ENCODE measurements at regions not wholly inside any gene's neighbourhood (a gene's known extent, or its start where the extent isn't known, plus 50 kb on each side); places are given as distances from the start of the nearest gene placed in this dataset.

DNA sequence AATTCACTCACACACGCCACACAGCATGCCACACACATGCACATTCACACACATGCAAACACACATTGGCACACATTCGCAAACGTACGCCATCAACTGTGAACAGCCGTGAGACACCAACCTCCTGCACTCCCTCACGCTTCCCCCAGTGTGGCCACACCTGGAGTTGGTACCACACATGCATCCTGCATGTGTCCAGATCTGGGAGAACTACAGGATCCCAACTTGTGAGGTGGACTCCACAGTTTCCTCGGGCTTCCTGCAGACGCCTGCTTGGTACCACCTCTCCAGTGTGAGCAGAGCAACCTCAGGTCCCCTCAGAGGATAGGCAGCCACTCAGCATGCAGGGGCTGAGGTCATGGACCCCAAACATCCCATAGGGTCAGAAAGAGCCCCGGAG, 239.0 kb downstream of the EIPR1 start:
- DNase-seq (ENCODE audit: low spot score in 2 of 2) (no peak), FAIRE-seq (no peak)

DNA sequence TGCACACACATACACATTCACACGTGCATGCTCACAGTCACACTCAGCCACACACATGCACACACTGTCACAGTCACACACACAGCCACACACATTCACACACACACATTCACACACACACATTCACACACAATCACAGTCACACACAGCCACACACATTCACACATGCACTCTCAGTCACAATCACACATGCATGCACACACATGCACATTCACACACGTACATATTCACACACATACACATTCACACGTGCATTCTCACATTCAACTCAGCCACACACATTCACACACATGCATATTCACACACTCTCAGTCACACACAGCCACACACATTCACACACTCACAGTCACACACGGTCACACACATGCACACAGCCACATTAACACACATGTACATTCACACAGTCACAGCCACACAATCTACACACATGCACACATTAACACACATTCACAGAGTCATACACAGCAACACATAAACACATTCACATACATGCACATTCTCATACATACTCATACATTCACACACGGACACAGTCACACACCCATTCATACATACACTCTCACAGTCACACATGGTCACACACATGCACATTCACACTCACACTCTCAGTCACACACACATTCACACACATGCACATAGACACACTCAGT, 239.8 kb downstream of the EIPR1 start:
- FAIRE-seq: no peak
- DNase-seq (ENCODE audit: low spot score in 2 of 2): no peak

DNA sequence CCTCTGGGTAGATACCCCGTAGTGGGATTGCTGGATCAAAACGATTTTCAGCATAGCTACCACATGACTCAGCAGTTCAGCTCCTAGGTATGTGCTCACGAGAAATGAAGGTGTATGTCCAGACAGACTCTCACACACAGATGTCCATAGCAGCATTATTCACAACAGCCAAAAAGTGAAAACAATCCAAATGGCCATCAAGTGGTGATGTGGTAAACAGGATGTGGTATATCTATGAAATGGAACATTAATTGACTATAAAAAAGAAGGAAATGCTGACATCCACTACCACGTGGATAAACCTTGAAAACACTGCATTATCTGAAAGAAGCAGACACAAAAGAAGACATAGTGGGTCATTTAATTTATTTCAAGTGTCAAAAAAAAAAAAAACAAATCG, 241.9 kb downstream of the EIPR1 start:
- DNase-seq (ENCODE audit: low spot score in 2 of 2): no peak
- FAIRE-seq: no peak

DNA sequence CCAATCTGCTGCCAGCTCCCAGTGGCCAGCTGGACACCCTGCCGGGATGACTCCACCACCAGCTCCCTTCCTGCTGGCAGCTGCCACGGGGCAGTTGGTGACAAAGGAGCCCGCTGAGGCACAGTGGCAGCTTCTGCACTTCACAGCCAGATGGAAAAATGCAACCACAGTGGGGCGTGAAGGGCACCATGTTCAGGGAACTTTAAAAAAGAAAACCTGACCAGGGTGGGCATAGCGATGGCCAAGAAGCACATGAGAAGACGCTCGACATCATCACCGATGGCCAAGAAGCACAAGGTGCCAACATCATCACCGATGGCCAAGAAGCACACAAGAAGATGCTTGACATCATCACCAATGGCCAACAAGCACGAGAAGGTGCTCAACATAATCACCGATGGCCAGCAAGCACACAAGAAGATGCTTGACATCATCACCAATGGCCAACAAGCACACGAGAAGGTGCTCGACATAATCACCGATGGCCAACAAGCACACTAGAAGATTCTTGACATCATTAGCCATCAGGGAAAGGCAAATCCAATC, 243.5 kb downstream of the EIPR1 start:
- DNase-seq (ENCODE audit: low spot score in 2 of 2) (no peak), FAIRE-seq (no peak)

DNA sequence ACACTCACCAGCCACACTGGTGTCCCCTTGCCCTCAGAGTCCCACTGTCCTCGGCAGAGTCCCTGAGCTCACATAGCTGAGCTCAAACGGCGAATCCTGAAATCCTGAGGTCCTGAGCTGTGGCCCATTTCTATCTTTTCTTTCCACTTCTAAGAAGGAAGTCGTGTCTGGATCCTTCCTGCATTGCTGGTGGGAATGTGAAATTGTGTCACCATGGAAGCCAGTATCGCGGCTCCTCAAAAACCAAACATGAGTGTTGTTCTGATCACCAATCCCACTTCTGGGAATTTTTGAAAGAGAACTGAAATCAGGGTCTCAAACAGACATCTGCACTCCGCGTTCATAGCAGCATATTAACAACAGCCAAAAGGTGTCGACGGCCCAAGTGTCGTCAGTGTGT, 244.7 kb downstream of the EIPR1 start:
- FAIRE-seq: no peak

DNA sequence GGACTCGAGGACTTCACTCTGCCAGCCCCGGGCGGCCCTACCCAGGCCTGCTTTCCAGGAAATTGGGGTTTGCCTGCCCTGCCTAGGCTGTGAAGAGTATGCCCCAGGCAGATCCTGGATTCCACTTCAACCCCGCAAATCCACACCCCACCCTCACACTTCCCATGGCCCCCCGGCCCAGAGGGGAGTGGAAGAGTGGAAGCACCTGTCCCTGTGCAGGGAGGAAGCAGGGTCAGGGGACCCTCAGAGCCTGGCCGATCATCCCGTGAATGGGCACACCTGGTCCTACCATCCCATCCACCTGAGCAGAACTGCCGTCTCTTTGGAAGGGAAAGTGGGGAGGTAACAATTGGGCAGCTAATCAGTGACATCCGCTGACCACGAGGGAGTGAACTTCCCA, 245.2 kb downstream of the EIPR1 start:
- FAIRE-seq (no peak), DNase-seq (ENCODE audit: low spot score in 2 of 2) (no peak)

More for the DNA sequence above, 244.7 kb downstream of the EIPR1 start:
- no peak for DNase-seq (ENCODE audit: low spot score in 2 of 2)

DNA sequence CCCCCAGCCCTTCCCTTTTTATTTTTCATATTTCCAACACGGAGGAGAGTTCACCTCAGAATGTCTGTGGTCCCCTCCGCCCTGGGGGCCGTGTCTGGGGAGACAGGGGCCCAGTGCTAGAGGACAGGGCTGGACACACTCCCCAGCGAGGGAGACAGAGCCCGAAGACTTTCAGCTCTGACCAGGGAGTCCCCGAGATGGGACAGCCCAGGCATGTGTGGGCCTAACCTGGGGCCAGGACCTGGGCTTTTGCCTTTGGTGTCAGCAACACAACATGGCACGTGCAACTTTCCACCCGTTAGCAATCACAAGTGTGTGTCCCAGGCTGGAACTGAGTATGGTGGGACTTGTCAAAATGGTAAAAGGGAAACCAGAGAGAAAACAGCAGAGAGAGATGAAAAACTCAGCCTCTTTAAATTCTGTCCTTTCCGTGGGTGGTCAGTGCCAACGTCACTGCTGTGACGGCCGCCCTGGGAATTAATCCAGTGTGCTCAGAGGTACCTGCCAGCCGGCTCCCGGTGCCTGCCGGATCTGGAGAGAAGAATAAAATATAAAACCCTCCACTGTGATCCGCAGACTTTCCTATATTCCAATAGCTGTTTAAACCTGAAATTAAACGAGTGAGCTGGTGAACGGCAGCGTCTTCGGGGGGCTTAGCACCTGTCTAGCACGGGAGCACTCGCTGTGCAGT, 245.8 kb downstream of the EIPR1 start:
- DNase-seq (ENCODE audit: low spot score in 2 of 2): no peak

DNA sequence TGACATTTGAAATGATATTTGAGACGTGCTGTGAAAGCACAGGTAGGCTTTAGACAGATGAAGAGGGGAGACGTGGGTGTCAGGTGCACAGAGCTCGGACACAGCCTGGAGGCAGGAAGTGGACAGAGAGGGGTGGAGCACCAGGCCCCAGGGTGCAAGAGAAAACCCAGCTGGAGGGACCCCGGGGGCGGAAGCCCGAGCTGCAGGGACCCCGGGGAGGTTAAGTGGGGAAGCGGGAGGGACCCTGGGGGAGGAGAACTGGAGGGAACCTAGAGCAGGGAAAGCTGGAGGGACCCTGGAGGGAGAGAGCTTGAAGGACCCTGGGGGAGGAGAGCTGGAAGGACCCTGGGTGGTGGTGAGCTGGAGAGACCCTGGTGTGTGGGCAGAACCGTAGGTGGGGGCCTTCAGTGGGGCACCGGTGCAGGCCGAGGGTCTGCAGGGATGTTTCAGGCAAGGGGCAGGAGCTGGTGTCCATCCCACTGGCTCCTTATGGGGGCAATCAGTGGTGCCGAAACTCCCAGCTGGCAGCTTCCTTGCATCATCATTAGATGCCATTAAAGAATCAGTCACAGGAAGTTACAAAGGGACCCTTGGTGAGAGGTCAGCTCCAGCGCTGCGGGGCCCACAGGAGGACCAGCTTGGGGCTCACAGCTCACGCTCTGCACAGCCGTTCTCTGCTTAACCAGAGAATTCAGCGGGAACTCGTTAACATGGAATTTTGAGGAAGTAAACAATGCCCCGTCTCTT, 246.6 kb downstream of the EIPR1 start:
- no peak for DNase-seq (ENCODE audit: low spot score in 2 of 2)
- FAIRE-seq: no peak

More for the DNA sequence above, 245.8 kb downstream of the EIPR1 start:
- FAIRE-seq: no peak

DNA sequence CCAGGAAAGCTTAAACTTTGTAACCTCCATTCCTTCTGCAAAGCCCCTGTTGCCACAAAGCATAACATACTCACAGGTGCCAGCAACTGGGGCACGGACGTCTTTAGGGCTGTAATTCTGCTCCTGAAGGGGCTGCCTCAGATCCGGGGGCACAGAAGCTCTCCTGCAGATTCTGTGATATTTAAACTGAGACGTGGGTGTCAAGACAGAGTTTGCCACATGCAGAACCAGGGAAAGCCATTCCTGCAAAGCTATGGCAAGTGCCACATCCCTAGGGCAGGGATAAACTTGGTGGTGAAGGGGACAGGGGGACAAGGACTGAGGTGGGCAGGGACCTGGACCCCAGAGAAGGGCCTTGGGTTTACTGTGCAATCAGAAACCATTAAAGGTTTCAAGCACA, 247.2 kb downstream of the EIPR1 start:
- FAIRE-seq (no peak), DNase-seq (ENCODE audit: low spot score in 2 of 2) (no peak)

DNA sequence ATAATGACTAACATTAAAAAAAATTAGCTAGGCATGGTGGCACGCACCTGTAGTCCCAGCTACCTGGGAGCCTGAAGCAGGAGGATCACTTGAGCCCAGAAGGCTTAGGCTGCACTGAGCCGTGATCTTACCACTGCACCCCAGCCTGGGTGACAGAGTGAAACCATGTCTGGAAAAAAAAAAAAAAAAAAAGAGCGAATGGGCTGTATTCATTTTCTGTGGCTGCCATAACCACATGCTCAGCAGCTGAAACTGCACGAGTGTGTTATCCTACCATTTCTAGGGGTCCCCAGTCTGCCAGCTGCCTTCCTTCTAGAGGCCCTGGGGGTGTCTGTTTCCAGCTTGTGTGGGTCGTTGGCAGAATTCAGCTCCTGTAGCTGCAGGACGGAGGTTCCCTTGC, 247.8 kb downstream of the EIPR1 start:
- no peak for FAIRE-seq
- no peak for DNase-seq (ENCODE audit: low spot score in 2 of 2)

DNA sequence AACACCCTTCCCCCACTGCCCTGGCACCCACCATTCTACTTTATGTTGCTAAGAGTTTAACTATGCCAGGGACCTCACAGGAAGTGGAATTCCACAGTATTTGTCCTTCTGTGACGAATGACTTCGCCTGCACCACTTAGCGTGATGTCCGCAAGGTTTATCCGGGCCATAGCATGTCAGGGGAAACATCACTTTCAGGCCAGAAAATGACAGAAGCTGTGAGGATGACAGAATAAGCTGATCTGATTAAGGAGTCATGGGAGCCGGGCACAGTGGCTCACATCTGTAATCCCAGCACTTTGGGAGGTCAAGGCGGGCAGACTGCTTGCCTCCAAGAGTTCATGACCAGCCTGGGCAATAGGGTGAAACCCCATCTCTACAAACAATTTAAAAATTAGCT, 248.8 kb downstream of the EIPR1 start:
- no peak for FAIRE-seq

DNA sequence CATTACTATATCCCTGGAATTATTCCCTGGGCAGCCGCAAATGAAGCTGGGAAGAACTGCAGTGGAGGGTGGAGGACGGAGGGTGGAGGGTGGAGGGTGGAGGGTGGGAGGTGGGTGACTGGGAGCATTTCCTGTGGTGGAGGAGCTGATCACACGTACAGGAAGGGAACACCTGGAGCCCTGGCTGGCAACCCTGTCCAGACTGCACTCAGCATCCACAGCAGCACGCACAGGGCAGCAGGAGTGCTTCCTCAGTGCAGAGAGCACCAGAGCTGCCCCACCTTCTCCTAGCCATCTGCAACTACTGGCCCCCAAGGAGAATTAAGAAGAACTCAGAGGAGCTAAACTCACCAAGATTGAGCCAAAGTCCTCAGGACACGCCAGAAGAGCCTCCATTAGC, 249.9 kb downstream of the EIPR1 start:
- DNase-seq (ENCODE audit: low spot score in 2 of 2) (no peak), FAIRE-seq (no peak)

More for the DNA sequence above, 248.8 kb downstream of the EIPR1 start:
- no peak for DNase-seq (ENCODE audit: low spot score in 2 of 2)

DNA sequence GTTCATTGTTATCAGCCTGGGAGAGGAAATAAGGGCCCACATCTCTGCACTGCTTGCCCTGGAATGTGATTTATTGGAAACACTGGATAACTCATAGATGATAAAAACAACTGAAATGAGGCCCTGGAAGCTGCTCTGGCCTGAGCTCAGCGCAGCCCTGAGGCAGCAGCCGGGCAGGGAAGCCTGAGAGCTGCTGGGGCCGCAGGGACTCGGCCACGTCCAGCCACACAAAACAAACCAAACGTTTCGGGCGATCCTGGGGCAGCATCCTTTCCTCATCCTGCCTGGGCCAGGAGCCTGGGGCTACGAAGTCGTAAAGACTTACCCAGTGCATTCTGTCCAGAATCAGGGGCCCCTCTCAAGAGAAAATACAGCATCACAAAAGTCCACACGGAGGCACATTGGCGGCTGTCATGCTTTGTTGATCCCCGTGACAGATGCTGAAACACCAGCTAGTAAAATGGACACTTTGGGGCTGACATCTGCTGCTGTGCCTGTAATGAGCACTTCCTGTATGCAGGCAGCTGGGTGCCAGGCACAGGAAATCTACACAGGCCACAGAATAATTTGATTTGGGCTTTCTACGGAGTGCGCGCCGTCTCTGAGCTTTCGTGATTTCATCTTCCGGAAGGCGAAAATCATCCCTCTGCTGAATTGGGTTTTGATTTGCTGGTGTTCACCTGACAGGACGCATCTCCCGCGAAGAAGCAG, 250.6 kb downstream of the EIPR1 start:
- FAIRE-seq (no peak), DNase-seq (ENCODE audit: low spot score in 2 of 2) (no peak)

DNA sequence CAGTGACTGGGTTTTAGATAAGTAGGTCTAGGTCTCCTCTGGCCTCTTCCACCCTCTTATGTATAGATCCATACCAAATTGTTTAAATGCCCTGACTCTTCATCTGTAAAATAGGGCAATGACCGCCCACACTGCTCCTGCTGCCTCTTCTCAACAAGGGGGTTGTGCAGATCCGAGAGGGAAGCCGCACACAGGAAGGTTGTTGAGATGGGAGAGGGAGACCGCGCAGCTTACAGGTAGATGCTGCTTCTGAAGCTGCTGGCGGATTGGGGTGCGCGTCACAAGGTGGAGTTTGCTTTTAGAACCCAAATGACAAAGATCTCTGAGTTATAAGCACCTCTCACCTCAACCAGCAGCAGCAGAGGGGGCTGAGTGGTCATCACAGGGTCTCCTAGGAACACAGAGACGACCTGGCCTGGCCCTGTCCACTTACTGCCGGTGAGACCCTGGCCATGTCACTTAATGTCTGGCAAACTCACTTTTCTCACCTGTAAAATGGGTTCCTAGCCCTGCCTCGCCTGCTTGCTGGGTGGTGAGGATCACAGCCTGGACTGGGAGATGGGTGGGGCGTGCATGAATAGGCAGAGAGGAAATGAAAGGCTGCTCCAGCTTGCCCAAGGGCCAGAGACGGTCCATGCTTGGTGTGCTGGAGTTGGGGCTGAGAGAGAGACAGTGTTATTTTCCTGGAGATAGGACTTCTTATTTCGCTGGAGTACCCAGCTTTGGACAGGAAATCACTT, 251.3 kb downstream of the EIPR1 start:
- no peak for DNase-seq (ENCODE audit: low spot score in 2 of 2)
- FAIRE-seq: no peak

DNA sequence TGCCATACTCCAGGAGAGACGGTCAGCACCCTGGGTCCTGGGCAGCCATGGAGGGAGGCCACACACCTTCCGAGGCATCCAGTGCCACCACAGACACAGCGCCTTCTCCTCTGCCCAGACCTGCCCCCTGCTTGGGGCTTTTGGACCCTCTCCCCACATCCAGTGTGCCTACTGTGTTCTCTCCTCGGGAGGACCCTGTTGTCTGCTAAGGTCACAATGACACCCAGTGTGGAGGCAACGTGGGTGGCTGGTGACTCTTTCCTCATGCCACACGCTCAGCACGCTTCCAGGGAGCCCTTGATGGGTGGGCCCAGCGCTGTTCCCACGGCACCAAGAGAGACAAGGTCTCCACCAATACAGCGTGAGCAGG, 251.9 kb downstream of the EIPR1 start:
- DNase-seq (ENCODE audit: low spot score in 2 of 2): no peak
- no peak for FAIRE-seq

DNA sequence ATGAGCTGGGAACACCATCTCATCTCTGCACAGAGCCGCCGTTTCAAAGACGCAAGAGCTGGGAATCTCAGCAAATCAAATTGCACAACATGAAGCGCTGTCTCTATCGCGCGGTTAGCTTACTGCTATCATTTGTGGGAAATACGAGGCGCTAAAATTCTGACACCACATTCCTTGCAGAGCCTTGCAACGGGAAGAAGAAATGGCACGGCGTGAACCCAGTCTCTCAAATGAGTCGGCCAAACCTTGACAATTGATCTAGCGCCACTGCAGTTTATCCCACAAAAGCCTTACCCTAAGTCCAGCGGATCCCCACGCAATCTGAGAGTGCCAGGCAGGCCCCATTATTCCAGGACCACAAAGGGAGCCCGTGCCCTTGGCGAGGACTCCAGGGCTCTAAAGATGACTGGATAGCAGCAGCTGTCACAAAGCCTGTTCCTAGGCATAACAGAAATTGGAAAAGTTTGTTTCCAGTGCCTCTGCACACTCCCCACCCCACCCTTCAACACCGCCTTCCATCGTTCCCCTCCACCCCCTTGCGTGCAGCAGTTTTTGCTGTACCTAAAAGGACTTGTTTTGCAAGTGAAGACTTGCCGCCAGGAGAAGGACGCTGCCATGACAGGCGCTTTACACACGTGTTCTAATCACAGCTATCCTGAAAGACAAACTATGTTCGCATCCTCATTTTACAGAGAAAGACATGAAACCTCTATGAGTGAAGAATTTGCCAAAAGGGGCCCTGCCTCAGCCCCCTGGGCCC, 252.4 kb downstream of the EIPR1 start:
- DNase-seq (ENCODE audit: low spot score in 2 of 2) (no peak), FAIRE-seq (no peak)

DNA sequence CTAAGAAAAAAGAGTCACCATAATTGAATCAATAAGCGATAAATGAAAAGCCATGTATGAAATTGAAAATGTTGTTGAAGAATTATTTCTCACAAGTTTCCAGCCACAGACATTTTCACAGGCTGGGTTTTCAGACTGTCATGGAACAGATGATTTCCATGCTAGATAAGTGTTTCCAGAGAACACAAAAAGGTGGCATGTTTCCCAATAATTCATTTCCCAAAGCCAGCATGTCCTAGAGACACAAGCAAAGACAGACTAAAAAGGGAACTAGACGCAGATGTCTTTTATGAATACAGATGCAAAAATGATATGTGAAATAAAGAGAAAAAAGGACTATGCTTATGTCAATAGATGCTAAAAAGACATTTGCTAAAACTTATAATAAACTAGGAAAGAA, 255.1 kb downstream of the EIPR1 start:
- DNase-seq (ENCODE audit: low spot score in 2 of 2): no peak
- FAIRE-seq: no peak

DNA sequence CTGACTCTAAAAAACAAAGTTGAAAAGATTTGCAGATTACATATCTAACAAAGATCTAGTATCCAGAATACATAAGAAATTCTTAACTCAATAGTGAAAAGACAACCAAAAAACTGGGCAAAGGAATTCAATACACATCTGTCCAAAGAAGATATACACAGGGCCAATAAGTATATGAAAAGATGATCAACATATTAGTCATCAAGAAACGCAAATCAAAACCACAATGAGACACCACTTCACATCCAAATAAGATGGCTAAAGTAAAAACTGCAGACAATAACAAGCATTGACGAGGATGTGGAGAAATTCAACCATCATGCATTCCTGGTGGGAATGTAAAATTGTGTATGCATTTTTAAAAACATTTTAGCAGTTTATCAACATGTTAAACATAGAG, 256.0 kb downstream of the EIPR1 start:
- DNase-seq (ENCODE audit: low spot score in 2 of 2) (no peak), FAIRE-seq (no peak)

DNA sequence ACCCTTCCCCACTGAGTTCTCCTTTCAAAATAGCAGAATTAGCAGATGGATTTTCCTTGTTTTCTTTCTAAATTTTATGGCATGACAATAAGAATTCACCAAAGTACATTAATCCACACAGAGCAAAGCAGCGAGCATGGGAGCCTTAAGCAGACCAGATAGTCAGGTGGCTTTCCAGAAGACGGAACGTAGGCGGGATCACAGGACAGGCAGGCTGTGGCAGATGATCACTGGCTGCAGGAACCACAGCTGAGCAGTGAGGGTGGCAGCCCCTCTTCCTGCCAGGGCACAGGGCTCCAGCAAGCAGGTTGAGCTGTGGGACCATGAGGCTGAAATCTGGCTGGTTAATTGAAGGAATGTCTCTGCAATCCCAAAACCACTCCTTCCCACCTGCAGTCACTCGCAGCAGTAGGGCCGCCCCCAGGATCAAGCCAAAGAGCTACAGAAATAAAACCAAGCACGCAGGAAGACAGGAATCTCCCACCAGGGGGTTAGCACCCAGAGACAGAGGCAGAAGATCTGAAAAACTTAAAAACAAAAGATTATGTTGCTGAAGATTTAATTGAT, 259.9 kb downstream of the EIPR1 start:
- FAIRE-seq (no peak), DNase-seq (ENCODE audit: low spot score in 2 of 2) (no peak)
